ENCODE measurements at regions not wholly inside any gene's neighbourhood (a gene's known extent, or its start where the extent isn't known, plus 50 kb on each side); places are given as distances from the start of the nearest gene placed in this dataset.

DNA sequence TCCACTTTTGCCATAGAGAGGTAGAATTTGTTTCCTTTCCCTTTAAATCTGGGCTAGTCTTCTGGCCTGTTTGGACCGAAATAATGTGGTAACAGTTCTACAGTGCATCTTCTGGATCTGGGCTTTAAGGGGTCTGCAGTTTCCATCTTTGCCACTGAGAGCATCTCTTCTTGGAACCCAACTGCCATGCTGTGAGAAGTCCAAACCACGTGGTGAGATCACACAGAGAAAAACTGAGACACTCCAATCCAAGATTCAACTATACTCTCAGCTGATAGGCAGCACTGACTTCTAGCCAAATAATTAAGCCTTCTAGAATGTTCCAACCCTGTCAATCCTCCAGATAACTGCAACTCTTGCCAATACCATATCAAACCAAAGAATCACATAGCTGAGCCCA is 261.1 kb downstream of the INSIG2 start:
- Histone ChIP-seq H3K36me3 (ENCODE audit: control insufficient read depth, low read length) (no peaks in the 10 kb centered on the region), H3K4me3 (ENCODE audit: low read length) (no peak overlapping the region), H3F3A (ENCODE audit: control insufficient read depth, insufficient read depth) (no peaks in the 10 kb centered on the region), H4K20me1 (ENCODE audit: control insufficient read depth, insufficient read depth, low read depth, low read length) (no peaks in the 10 kb centered on the region), H3K79me2 (ENCODE audit: control insufficient read depth, low read length) (no peaks in the 10 kb centered on the region), H3K9me3 (ENCODE audit: control insufficient read depth, insufficient read depth, low read length) (no peaks in the 10 kb centered on the region), H3K4me2 (ENCODE audit: low read length) (no peak overlapping the region), H3K9me2 (replicated peaks; ENCODE audit: control insufficient read depth, low read length) (no peaks in the 10 kb centered on the region), H3K4me1 (ENCODE audit: control insufficient read depth, low read length) (no peaks in the 10 kb centered on the region), H3K27me3 (ENCODE audit: control insufficient read depth, low read length) (peaks cover 7% of the 10 kb centered on the region; the same call in 1 of the 2 replicates), H3K27ac (ENCODE audit: low read depth, low read length) (no peak overlapping the region)
- TF ChIP-seq, protein P1, sequence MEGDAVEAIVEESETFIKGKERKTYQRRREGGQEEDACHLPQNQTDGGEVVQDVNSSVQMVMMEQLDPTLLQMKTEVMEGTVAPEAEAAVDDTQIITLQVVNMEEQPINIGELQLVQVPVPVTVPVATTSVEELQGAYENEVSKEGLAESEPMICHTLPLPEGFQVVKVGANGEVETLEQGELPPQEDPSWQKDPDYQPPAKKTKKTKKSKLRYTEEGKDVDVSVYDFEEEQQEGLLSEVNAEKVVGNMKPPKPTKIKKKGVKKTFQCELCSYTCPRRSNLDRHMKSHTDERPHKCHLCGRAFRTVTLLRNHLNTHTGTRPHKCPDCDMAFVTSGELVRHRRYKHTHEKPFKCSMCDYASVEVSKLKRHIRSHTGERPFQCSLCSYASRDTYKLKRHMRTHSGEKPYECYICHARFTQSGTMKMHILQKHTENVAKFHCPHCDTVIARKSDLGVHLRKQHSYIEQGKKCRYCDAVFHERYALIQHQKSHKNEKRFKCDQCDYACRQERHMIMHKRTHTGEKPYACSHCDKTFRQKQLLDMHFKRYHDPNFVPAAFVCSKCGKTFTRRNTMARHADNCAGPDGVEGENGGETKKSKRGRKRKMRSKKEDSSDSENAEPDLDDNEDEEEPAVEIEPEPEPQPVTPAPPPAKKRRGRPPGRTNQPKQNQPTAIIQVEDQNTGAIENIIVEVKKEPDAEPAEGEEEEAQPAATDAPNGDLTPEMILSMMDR (IDR thresholded peaks at IDR 0.05; ENCODE audit: low read depth, low read length, poor library complexity, severe bottlenecking) = no peak
- TF ChIP-seq EZH2phosphoT487 (IDR thresholded peaks at IDR 0.05; ENCODE audit: borderline replicate concordance, low read length) = no peak

DNA sequence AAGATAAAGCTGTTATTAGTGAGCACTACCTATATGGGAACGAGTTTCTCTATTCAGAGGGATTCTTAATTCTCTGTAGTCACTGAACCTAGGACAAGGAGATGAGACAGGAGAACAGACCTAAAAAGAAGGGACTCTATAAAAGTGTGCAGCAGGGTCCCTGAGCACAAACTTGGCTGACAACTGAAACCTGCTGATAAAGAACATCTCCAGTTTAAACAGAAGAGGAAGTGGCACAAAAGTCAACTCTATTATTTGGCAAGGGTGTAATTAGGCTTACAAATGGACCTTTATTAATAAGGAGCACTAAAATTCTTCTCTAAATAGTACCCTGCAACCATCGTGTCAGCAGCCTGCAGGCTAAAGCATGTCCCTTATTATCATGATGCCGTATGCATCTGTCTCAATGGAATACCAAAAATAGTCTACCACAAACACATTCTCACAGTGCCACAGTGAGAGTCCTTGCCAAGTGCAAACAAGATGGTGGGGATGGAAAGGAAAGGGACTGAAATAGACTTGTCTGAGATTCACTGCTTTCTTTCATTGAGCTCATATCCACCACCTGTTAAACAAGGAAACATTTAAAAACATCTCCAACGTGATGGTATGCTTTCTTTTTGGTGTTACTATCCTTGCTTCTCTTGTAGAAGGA is 260.2 kb downstream of the INSIG2 start:
- Histone ChIP-seq H3K36me3 (ENCODE audit: control insufficient read depth, low read length) (no peaks in the 10 kb centered on the region), H3K9me3 (ENCODE audit: control insufficient read depth, insufficient read depth, low read length) (no peaks in the 10 kb centered on the region), H3K27me3 (ENCODE audit: control insufficient read depth, low read length) (peaks cover 7% of the 10 kb centered on the region; the same call in 1 of the 2 replicates), H3K4me3 (ENCODE audit: low read length) (no peak overlapping the region), H3K4me1 (ENCODE audit: control insufficient read depth, low read length) (no peaks in the 10 kb centered on the region), H4K20me1 (ENCODE audit: control insufficient read depth, insufficient read depth, low read depth, low read length) (no peaks in the 10 kb centered on the region), H3K27ac (ENCODE audit: low read depth, low read length) (no peak overlapping the region), H3F3A (ENCODE audit: control insufficient read depth, insufficient read depth) (no peaks in the 10 kb centered on the region), H3K79me2 (ENCODE audit: control insufficient read depth, low read length) (no peaks in the 10 kb centered on the region), H3K9me2 (replicated peaks; ENCODE audit: control insufficient read depth, low read length) (no peaks in the 10 kb centered on the region), H3K4me2 (ENCODE audit: low read length) (no peak overlapping the region)
- TF ChIP-seq, protein P1 (IDR thresholded peaks at IDR 0.05; ENCODE audit: low read depth, low read length, poor library complexity, severe bottlenecking) = no peak
- TF ChIP-seq EZH2phosphoT487 (IDR thresholded peaks at IDR 0.05; ENCODE audit: borderline replicate concordance, low read length) = no peak

DNA sequence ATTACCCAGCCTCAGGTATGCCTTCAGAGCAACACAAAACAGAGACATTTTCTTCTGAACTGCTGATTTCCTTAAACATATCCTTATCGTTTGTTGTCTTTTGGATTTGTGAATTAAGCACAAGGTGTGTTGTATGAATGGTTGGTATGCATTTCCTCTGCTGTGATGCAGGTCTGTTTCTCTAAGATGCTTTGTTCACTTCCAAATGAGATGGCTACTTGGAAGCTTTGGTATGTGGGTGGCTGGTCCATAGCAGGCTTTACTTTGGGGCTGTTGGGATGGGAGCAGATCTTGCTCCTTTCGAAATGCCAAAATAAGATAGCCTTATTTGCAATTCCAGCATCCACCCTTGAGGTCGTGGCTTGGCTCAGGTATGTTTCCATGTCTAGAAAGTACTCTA is 257.2 kb downstream of the INSIG2 start:
- Histone ChIP-seq H3K27me3 (ENCODE audit: control insufficient read depth, low read length) (peaks cover 7% of the 10 kb centered on the region; the same call in 1 of the 2 replicates), H3K4me3 (ENCODE audit: low read length) (no peak overlapping the region), H4K20me1 (ENCODE audit: control insufficient read depth, insufficient read depth, low read depth, low read length) (no peaks in the 10 kb centered on the region), H3K27ac (ENCODE audit: low read depth, low read length) (no peak overlapping the region), H3K4me2 (ENCODE audit: low read length) (no peak overlapping the region), H3K4me1 (ENCODE audit: control insufficient read depth, low read length) (no peaks in the 10 kb centered on the region), H3K9me2 (replicated peaks; ENCODE audit: control insufficient read depth, low read length) (no peaks in the 10 kb centered on the region), H3K9me3 (ENCODE audit: control insufficient read depth, insufficient read depth, low read length) (no peaks in the 10 kb centered on the region), H3F3A (ENCODE audit: control insufficient read depth, insufficient read depth) (no peaks in the 10 kb centered on the region), H3K79me2 (ENCODE audit: control insufficient read depth, low read length) (no peaks in the 10 kb centered on the region), H3K36me3 (ENCODE audit: control insufficient read depth, low read length) (no peaks in the 10 kb centered on the region)
- TF ChIP-seq, protein P1 (IDR thresholded peaks at IDR 0.05; ENCODE audit: low read depth, low read length, poor library complexity, severe bottlenecking) = no peak
- no peak for TF ChIP-seq EZH2phosphoT487 (IDR thresholded peaks at IDR 0.05; ENCODE audit: borderline replicate concordance, low read length)

Measured in DOHH2 (cell line).